Mesothelial cell of epicardium (in vitro differentiated cells): ENCODE measurements at regions not wholly inside any gene's neighbourhood (a gene's known extent, or its start where the extent isn't known, plus 50 kb on each side); places are given as distances from the start of the nearest gene placed in this dataset.
"Not testable (repeated sequence)": the region's sequence is repeated elsewhere in the genome, so short reads cannot be mapped to it uniquely, and the experiment has no call there.

ENCODE experiments used
- DNase-seq, 2 experiments: peaks; one replicate each; pipeline ENCODE4 v3.0.0; 2021; ENCODE audit warnings: low spot score in 2 of 2; ENCODE audit not compliant: unreplicated experiment in 2 of 2
- H3K27ac Mint-ChIP-seq: 2 replicates; pipeline ENCODE4 v1.8.0; 2021; ENCODE audit warnings: mixed read lengths
- H3K27me3 Mint-ChIP-seq: 2 replicates; pipeline ENCODE4 v1.8.0; 2021; ENCODE audit warnings: low read depth, mixed read lengths
- H3K36me3 Mint-ChIP-seq: 2 replicates; pipeline ENCODE4 v1.8.0; 2021; ENCODE audit warnings: mixed read lengths
- H3K4me1 Mint-ChIP-seq: 2 replicates; pipeline ENCODE4 v1.8.0; 2021; ENCODE audit warnings: mixed read lengths
- H3K4me3 Mint-ChIP-seq: 2 replicates; pipeline ENCODE4 v1.8.0; 2021; ENCODE audit warnings: mild to moderate bottlenecking, moderate library complexity, mixed read lengths
- H3K9me3 Mint-ChIP-seq: 2 replicates; pipeline ENCODE4 v1.8.0; 2021; ENCODE audit warnings: mixed read lengths
- CTCF ChIP-seq: fragments of 200-600 bp; sonication (generic); IDR thresholded peaks from one replicate; pipeline ENCODE4 v1.5.0; 2021; ENCODE audit warnings: antibody characterized with exemption; ENCODE audit not compliant: unreplicated experiment

- H3K27ac Mint-ChIP-seq: no peak overlapping the region
Observed at GRCh38 chr15:79635897-79636561, 203.9 kb downstream of the MINAR1 start.

GRCh38 chr15:79640206-79640605 is 208.1 kb downstream of the MINAR1 start:
- no peak for DNase-seq
- Mint-ChIP-seq H3K4me1 (no peaks in the 10 kb centered on the region), H3K4me3 (no peak overlapping the region)

More at GRCh38 chr15:79635897-79636561, 203.9 kb downstream of the MINAR1 start:
- Mint-ChIP-seq H3K36me3 (no peaks in the 10 kb centered on the region), H3K9me3 (peaks cover 6% of the 10 kb centered on the region), H3K4me1 (no peaks in the 10 kb centered on the region), H3K27me3 (peaks cover 25% of the 10 kb centered on the region), H3K4me3 (no peak overlapping the region)
- TF ChIP-seq CTCF: no peak
- DNase-seq: no peak

GRCh38 chr15:79641841-79642240 is 209.7 kb downstream of the MINAR1 start:
- H3K27me3 Mint-ChIP-seq: peaks cover 23% of the 10 kb centered on the region
- peaks cover 19% of the 10 kb centered on the region for H3K9me3 Mint-ChIP-seq
- no peaks in the 10 kb centered on the region for H3K4me1 Mint-ChIP-seq
- H3K36me3 Mint-ChIP-seq: no peaks in the 10 kb centered on the region
- no peak overlapping the region for H3K4me3 Mint-ChIP-seq
- H3K27ac Mint-ChIP-seq: no peak overlapping the region
- DNase-seq: no peak
- TF ChIP-seq CTCF: no peak

More at GRCh38 chr15:79640206-79640605, 208.1 kb downstream of the MINAR1 start:
- peaks cover 30% of the 10 kb centered on the region for H3K27me3 Mint-ChIP-seq
- no peak for TF ChIP-seq CTCF
- H3K36me3 Mint-ChIP-seq: no peaks in the 10 kb centered on the region
- H3K27ac Mint-ChIP-seq: no peak overlapping the region
- H3K9me3 Mint-ChIP-seq: peaks cover 8% of the 10 kb centered on the region

- peaks cover 14% of the 10 kb centered on the region for H3K27me3 Mint-ChIP-seq
- no peak overlapping the region for H3K4me3 Mint-ChIP-seq
- no peaks in the 10 kb centered on the region for H3K4me1 Mint-ChIP-seq
- DNase-seq: no peak
- TF ChIP-seq CTCF: no peak
- peaks cover 21% of the 10 kb centered on the region for H3K9me3 Mint-ChIP-seq
- H3K36me3 Mint-ChIP-seq: no peaks in the 10 kb centered on the region
- no peak overlapping the region for H3K27ac Mint-ChIP-seq
Observed at GRCh38 chr15:79643393-79643792, 211.3 kb downstream of the MINAR1 start.

GRCh38 chr15:79644091-79644490 is 212.0 kb downstream of the MINAR1 start:
- Mint-ChIP-seq H3K36me3 (no peaks in the 10 kb centered on the region), H3K27ac (no peak overlapping the region), H3K4me3 (no peak overlapping the region), H3K27me3 (peaks cover 9% of the 10 kb centered on the region), H3K9me3 (peaks cover 21% of the 10 kb centered on the region), H3K4me1 (no peaks in the 10 kb centered on the region)
- no peak for TF ChIP-seq CTCF
- DNase-seq: no peak

GRCh38 chr15:79652972-79653371 is 220.8 kb downstream of the MINAR1 start:
- not testable (repeated sequence) for H3K36me3 Mint-ChIP-seq, H3K4me1 Mint-ChIP-seq, H3K4me3 Mint-ChIP-seq, H3K27ac Mint-ChIP-seq, H3K9me3 Mint-ChIP-seq, DNase-seq
- peaks cover 22% of the 10 kb centered on the region for H3K27me3 Mint-ChIP-seq
